Mucosa of descending colon (tissue), 3 donors: ENCODE measurements at regions not wholly inside any gene's neighbourhood (a gene's known extent, or its start where the extent isn't known, plus 50 kb on each side); places are given as distances from the start of the nearest gene placed in this dataset.

Source experiments
- ATAC-seq: fragments of 200-7000 bp; cut with Tn5 transposase; one replicate; pipeline ENCODE4 v1.9.1; 2020; ENCODE audit warnings: mild to moderate bottlenecking, moderate library complexity
- DNase-seq, 3 donors: peaks; one replicate each; pipeline ENCODE4 v3.0.0-alpha.2; 2020
- H3K36me3 ChIP-seq: fragments of 200-600 bp; one replicate; pipeline ENCODE4 v1.8.0; 2021; ENCODE audit warnings: low read depth, mild to moderate bottlenecking
- H3K4me1 ChIP-seq: fragments of 200-600 bp; one replicate; pipeline ENCODE4 v1.8.0; 2021; ENCODE audit warnings: low read depth, mild to moderate bottlenecking
- H3K4me3 ChIP-seq: fragments of 200-600 bp; one replicate; pipeline ENCODE4 v1.8.0; 2021; ENCODE audit warnings: mild to moderate bottlenecking
- H3K9me3 ChIP-seq: fragments of 200-600 bp; one replicate; pipeline ENCODE4 v1.8.0; 2021; ENCODE audit warnings: mild to moderate bottlenecking
- CTCF ChIP-seq: fragments of 200-600 bp; IDR thresholded peaks from one replicate; pipeline ENCODE4 v1.8.0; 2022; ENCODE audit warnings: antibody characterized with exemption, mild to moderate bottlenecking
- intact Hi-C, 2 donors: fragments of 100-400 bp; cut with DNase I in 1 of 2; cut with micrococcal nuclease in 1 of 2; formaldehyde crosslinking; loops; one replicate each; pipeline versions ENCODE4 v1.11.0 to v1.11.1; 2022; cut with DNase I, micrococcal nuclease
- donor health status: DM: no; HTN: no; CAD: no; lungs with moderate emphysema.
- donor health status: DM: no; HTN: no; CAD: no.
- donor health status: DM: no; HTN: yes; CAD: no.

GRCh38 chr6:150299873-150300485 is 68.8 kb upstream of the IYD start:
- no peak for TF ChIP-seq CTCF
- intact Hi-C loops: no loop called here
- Histone ChIP-seq H3K4me1 (peaks cover 6% of the 10 kb centered on the region), H3K36me3 (no peaks in the 10 kb centered on the region), H3K9me3 (peaks cover 8% of the 10 kb centered on the region), H3K4me3 (no peak overlapping the region)
- ATAC-seq (no peak), DNase-seq (no peak)

GRCh38 chr6:150301846-150302519 is 66.8 kb upstream of the IYD start:
- Histone ChIP-seq H3K4me3 (no peak overlapping the region), H3K4me1 (peaks cover 4% of the 10 kb centered on the region), H3K36me3 (no peaks in the 10 kb centered on the region), H3K9me3 (peaks cover 7% of the 10 kb centered on the region)
- ATAC-seq (peak; percentile 92), DNase-seq (peak in 1 of 3 donors; percentile 12)
- TF ChIP-seq CTCF: no peak
- intact Hi-C loops: no loop called here

GRCh38 chr6:150302520-150303176 is 66.2 kb upstream of the IYD start:
- Histone ChIP-seq H3K4me1 (peaks cover 3% of the 10 kb centered on the region), H3K9me3 (peaks cover under 1% of the 10 kb centered on the region), H3K36me3 (no peaks in the 10 kb centered on the region), H3K4me3 (no peak overlapping the region)
- peak in 1 of 3 donors; percentile 28 for DNase-seq
- ATAC-seq: peak; percentile 69
- intact Hi-C loops: no loop called here
- TF ChIP-seq CTCF: no peak

GRCh38 chr6:150303256-150303655 is 65.6 kb upstream of the IYD start:
- no peak for TF ChIP-seq CTCF
- H3K36me3 ChIP-seq: no peaks in the 10 kb centered on the region
- H3K4me1 ChIP-seq: peaks cover 3% of the 10 kb centered on the region
- H3K9me3 ChIP-seq: no peaks in the 10 kb centered on the region
- intact Hi-C loops: no loop called here
- no peak overlapping the region for H3K4me3 ChIP-seq
- no peak for DNase-seq
- no peak for ATAC-seq

GRCh38 chr6:150304429-150304828 is 64.4 kb upstream of the IYD start:
- no peak overlapping the region for H3K4me3 ChIP-seq
- H3K36me3 ChIP-seq: no peaks in the 10 kb centered on the region
- no peak for ATAC-seq
- no peak for DNase-seq
- no peaks in the 10 kb centered on the region for H3K9me3 ChIP-seq
- peaks cover 3% of the 10 kb centered on the region for H3K4me1 ChIP-seq
- intact Hi-C loops: no loop called here
- no peak for TF ChIP-seq CTCF
